ENCODE measurements at regions not wholly inside any gene's neighbourhood (a gene's known extent, or its start where the extent isn't known, plus 50 kb on each side); places are given as distances from the start of the nearest gene placed in this dataset.

GRCh38 chr6:137800762-137801161 lies 66.3 kb upstream of the TNFAIP3 start:
- WGBS, 2 donors: 90 to 96% methylated on average over 2 of the region's 2 CpGs
- TF ChIP-seq, protein P1, sequence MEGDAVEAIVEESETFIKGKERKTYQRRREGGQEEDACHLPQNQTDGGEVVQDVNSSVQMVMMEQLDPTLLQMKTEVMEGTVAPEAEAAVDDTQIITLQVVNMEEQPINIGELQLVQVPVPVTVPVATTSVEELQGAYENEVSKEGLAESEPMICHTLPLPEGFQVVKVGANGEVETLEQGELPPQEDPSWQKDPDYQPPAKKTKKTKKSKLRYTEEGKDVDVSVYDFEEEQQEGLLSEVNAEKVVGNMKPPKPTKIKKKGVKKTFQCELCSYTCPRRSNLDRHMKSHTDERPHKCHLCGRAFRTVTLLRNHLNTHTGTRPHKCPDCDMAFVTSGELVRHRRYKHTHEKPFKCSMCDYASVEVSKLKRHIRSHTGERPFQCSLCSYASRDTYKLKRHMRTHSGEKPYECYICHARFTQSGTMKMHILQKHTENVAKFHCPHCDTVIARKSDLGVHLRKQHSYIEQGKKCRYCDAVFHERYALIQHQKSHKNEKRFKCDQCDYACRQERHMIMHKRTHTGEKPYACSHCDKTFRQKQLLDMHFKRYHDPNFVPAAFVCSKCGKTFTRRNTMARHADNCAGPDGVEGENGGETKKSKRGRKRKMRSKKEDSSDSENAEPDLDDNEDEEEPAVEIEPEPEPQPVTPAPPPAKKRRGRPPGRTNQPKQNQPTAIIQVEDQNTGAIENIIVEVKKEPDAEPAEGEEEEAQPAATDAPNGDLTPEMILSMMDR (IDR thresholded peaks at IDR 0.05; ENCODE audit: control extremely low read depth, extremely low read depth): no peak
- Histone ChIP-seq H3K4me3 (no peak overlapping the region), H3K9me3 (ENCODE audit: control insufficient read depth in 4 of 4, insufficient read depth in 3 of 4, low read length in 3 of 4) (no peaks in the 10 kb centered on the region), H3K27ac (ENCODE audit: low read depth in 1 of 2, low read length in 1 of 2) (no peak overlapping the region), H3K4me1 (ENCODE audit: control insufficient read depth in 5 of 5, insufficient read depth in 5 of 5, low read length in 5 of 5) (peaks cover 0 to 5% (median 0%) of the 10 kb centered on the region in 5 donors), H3K9ac (ENCODE audit: insufficient read depth in 1 of 2, low read length in 2 of 2) (no peak overlapping the region), H3K27me3 (ENCODE audit: control insufficient read depth in 3 of 3, insufficient read depth in 3 of 3, low read length in 2 of 3) (no peaks in the 10 kb centered on the region), H3K36me3 (ENCODE audit: control insufficient read depth in 4 of 4, insufficient read depth in 4 of 4, low read length in 4 of 4) (no peaks in the 10 kb centered on the region)
- no peak for DNase-seq
- ATAC-seq (ENCODE audit: insufficient read depth, low FRiP score): no peak

DNA sequence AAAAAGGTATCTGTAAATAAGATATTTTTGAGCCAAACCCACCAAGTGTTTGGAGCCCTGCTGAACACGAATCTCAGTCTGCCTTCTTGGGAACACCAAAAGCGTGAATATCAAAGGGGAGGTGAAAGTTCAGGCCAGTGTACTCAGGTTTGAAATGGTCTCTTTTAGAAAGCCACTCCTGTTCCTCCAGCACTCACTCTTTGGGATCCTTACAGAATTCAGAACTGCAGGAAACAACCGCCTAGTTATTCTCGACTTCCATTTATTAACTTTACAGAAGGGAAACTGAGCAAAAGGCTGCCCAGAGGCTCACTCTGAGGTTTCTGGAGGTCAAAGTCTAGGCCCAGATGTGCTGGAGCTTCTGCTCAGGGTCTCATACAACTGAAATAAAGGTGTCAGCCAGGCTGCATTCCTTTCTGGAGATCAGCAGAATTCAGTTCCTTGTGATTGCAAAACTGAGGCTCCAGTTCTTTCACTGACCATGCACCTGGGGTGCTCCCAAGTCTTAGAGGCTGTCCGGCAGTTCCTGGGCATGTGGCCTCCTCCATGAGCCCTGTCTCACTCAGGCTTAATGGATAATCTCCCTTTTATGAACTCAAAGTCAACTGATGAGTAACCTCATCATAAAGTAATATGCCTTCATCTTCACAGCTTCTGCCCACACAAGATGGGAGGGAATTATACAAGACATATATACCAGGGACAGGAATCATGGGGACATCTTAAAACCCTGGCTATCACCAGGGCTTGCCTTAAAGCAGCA lies 65.5 kb upstream of the TNFAIP3 start:
- Histone ChIP-seq H3K27me3 (ENCODE audit: control insufficient read depth in 3 of 3, insufficient read depth in 3 of 3, low read length in 2 of 3) (no peaks in the 10 kb centered on the region), H3K36me3 (ENCODE audit: control insufficient read depth in 4 of 4, insufficient read depth in 4 of 4, low read length in 4 of 4) (no peaks in the 10 kb centered on the region), H3K4me1 (ENCODE audit: control insufficient read depth in 5 of 5, insufficient read depth in 5 of 5, low read length in 5 of 5) (peaks cover 0 to 5% (median 0%) of the 10 kb centered on the region in 5 donors), H3K4me3 (no peak overlapping the region), H3K9me3 (ENCODE audit: control insufficient read depth in 4 of 4, insufficient read depth in 3 of 4, low read length in 3 of 4) (no peaks in the 10 kb centered on the region), H3K27ac (ENCODE audit: low read depth in 1 of 2, low read length in 1 of 2) (no peak overlapping the region), H3K9ac (ENCODE audit: insufficient read depth in 1 of 2, low read length in 2 of 2) (no peak overlapping the region)
- 93 to 96% methylated on average over 5 of the region's 5 CpGs for WGBS, 2 donors
- TF ChIP-seq, protein P1 (IDR thresholded peaks at IDR 0.05; ENCODE audit: control extremely low read depth, extremely low read depth): no peak
- DNase-seq: no peak
- no peak for ATAC-seq (ENCODE audit: insufficient read depth, low FRiP score)

- 96 to 98% methylated on average over 8 of the region's 8 CpGs for WGBS, 2 donors
- Histone ChIP-seq H3K4me1 (ENCODE audit: control insufficient read depth in 5 of 5, insufficient read depth in 5 of 5, low read length in 5 of 5) (peaks cover 0 to 5% (median 0%) of the 10 kb centered on the region in 5 donors), H3K9ac (ENCODE audit: insufficient read depth in 1 of 2, low read length in 2 of 2) (no peak overlapping the region), H3K27me3 (ENCODE audit: control insufficient read depth in 3 of 3, insufficient read depth in 3 of 3, low read length in 2 of 3) (no peaks in the 10 kb centered on the region), H3K4me3 (no peak overlapping the region), H3K9me3 (ENCODE audit: control insufficient read depth in 4 of 4, insufficient read depth in 3 of 4, low read length in 3 of 4) (no peaks in the 10 kb centered on the region), H3K36me3 (ENCODE audit: control insufficient read depth in 4 of 4, insufficient read depth in 4 of 4, low read length in 4 of 4) (no peaks in the 10 kb centered on the region), H3K27ac (ENCODE audit: low read depth in 1 of 2, low read length in 1 of 2) (no peak overlapping the region)
- ATAC-seq (ENCODE audit: insufficient read depth, low FRiP score) (no peak), DNase-seq (no peak)
- TF ChIP-seq, protein P1 (IDR thresholded peaks at IDR 0.05; ENCODE audit: control extremely low read depth, extremely low read depth): no peak
Measured at GRCh38 chr6:137802408-137803182, 64.5 kb upstream of the TNFAIP3 start.
